IMR-90 (cell line): ENCODE measurements at regions not wholly inside any gene's neighbourhood (a gene's known extent, or its start where the extent isn't known, plus 50 kb on each side); places are given as distances from the start of the nearest gene placed in this dataset.

ENCODE experiments used
- ATAC-seq: fragments of 200-7000 bp; cut with Tn5 transposase; 2 replicates; pipeline ENCODE4 v1.9.1; 2020; ENCODE audit warnings: low read depth, mild to moderate bottlenecking, moderate library complexity
- BruUV-seq: library from RNA; stranded (reverse); fragments of 400-500 nt; replicated peaks from 2 replicates; lab custom pipeline; 2021; lab: Mats Ljungman, UMichigan
- CTCF ChIA-PET: fragments of 300-600 bp; formaldehyde crosslinking; extraction: SDS; loops from one replicate; lab custom pipeline; 2021; ENCODE audit warnings: antibody characterized with exemption; lab: Yijun Ruan, JAX
- POLR2A ChIA-PET: fragments of 300-600 bp; sonication (Branson Sonifier 250); formaldehyde crosslinking; loops from one replicate; lab custom pipeline; 2022; ENCODE audit warnings: antibody characterized with exemption; ENCODE audit not compliant: unreplicated experiment; lab: Charles Lee
- DNase-seq: peaks from one replicate; pipeline ENCODE4 v3.0.0; 2013
- H2AFZ ChIP-seq: replicated peaks from 2 replicates; pipeline ENCODE3; 2013; ENCODE audit warnings: low read length, mild to moderate bottlenecking; ENCODE audit not compliant: poor library complexity
- H2AK5ac ChIP-seq: 2 replicates; pipeline ENCODE4 v1.6.1; 2013; ENCODE audit warnings: low read depth, low read length, inconsistent platforms
- H2AK9ac ChIP-seq: replicated peaks from 2 replicates; pipeline ENCODE3; 2013; ENCODE audit warnings: mild to moderate bottlenecking, low read depth, low read length, moderate library complexity; ENCODE audit not compliant: poor library complexity
- H2BK120ac ChIP-seq: 2 replicates; pipeline ENCODE4 v1.6.1; 2013; ENCODE audit warnings: low read depth, low read length, inconsistent platforms
- H2BK15ac ChIP-seq: 3 replicates; pipeline ENCODE4 v1.6.1; 2013; ENCODE audit warnings: low read depth, low read length, inconsistent platforms
- H2BK20ac ChIP-seq: 2 replicates; pipeline ENCODE4 v1.6.1; 2013; ENCODE audit warnings: low read depth, mild to moderate bottlenecking, inconsistent platforms, low read length, moderate library complexity
- H2BK5ac ChIP-seq: 2 replicates; pipeline ENCODE4 v1.6.1; 2013; ENCODE audit warnings: mild to moderate bottlenecking, low read depth, low read length, inconsistent platforms; ENCODE audit not compliant: poor library complexity, severe bottlenecking
- H3K14ac ChIP-seq: replicated peaks from 2 replicates; pipeline ENCODE4 v1.6.1; 2013; ENCODE audit warnings: low read depth, low read length, inconsistent platforms
- H3K18ac ChIP-seq: 2 replicates; pipeline ENCODE4 v1.6.1; 2013; ENCODE audit warnings: low read depth, low read length, control low read depth
- H3K23ac ChIP-seq: 2 replicates; pipeline ENCODE4 v1.6.1; 2013; ENCODE audit warnings: low read depth, low read length, inconsistent platforms
- H3K27ac ChIP-seq: 2 replicates; pipeline ENCODE4 v1.5.1; 2013; ENCODE audit warnings: mild to moderate bottlenecking, control low read depth, low read length; ENCODE audit not compliant: insufficient read depth
- H3K27me3 ChIP-seq: 2 replicates; pipeline ENCODE4 v1.6.1; 2013; ENCODE audit warnings: low read length; ENCODE audit not compliant: control insufficient read depth, insufficient read depth
- H3K36me3 ChIP-seq: 2 replicates; pipeline ENCODE4 v1.6.1; 2013; ENCODE audit warnings: low read length, mixed read lengths; ENCODE audit not compliant: control insufficient read depth, insufficient read depth
- H3K4ac ChIP-seq: 2 replicates; pipeline ENCODE4 v1.6.1; 2013; ENCODE audit warnings: low read depth, low read length, inconsistent platforms
- H3K4me1 ChIP-seq: 2 replicates; pipeline ENCODE4 v1.6.1; 2013; ENCODE audit warnings: low read length, mixed read lengths; ENCODE audit not compliant: control insufficient read depth, insufficient read depth
- H3K4me2 ChIP-seq: 2 replicates; pipeline ENCODE4 v1.6.1; 2013; ENCODE audit warnings: low read depth, mild to moderate bottlenecking, control low read depth, low read length, moderate library complexity
- H3K4me3 ChIP-seq: 2 replicates; pipeline ENCODE4 v1.5.1; 2013; ENCODE audit warnings: low read depth, mild to moderate bottlenecking, control low read depth, low read length, moderate library complexity; ENCODE audit not compliant: insufficient read depth
- H3K56ac ChIP-seq: 2 replicates; pipeline ENCODE4 v1.6.1; 2013; ENCODE audit warnings: low read length, inconsistent platforms; ENCODE audit not compliant: insufficient read depth; ENCODE audit errors: extremely low read depth
- H3K79me1 ChIP-seq, 2 experiments: 2 replicates each; pipeline ENCODE4 v1.6.1; 2013; ENCODE audit warnings: low read length in 2 of 2, inconsistent platforms in 1 of 2, low read depth in 1 of 2
- H3K9ac ChIP-seq: 2 replicates; pipeline ENCODE4 v1.6.1; 2013; ENCODE audit warnings: low read depth, low read length, control low read depth
- H3K9me1 ChIP-seq: 2 replicates; pipeline ENCODE4 v1.6.1; 2013; ENCODE audit warnings: low read length, inconsistent platforms; ENCODE audit not compliant: insufficient read depth
- H3K9me3 ChIP-seq: 2 replicates; pipeline ENCODE4 v1.6.1; 2013; ENCODE audit warnings: low read length; ENCODE audit not compliant: control insufficient read depth, insufficient read depth
- H4K20me1 ChIP-seq: 2 replicates; pipeline ENCODE4 v1.6.1; 2013; ENCODE audit warnings: low read length, inconsistent platforms; ENCODE audit not compliant: insufficient read depth
- H4K5ac ChIP-seq: 2 replicates; pipeline ENCODE4 v1.6.1; 2013; ENCODE audit warnings: mild to moderate bottlenecking, low read depth, low read length, control low read depth
- H4K8ac ChIP-seq, 2 experiments: 2 replicates each; pipeline ENCODE4 v1.6.1; 2013; ENCODE audit warnings: low read depth in 2 of 2, low read length in 2 of 2, control low read depth in 1 of 2, inconsistent platforms in 1 of 2
- H4K91ac ChIP-seq: 2 replicates; pipeline ENCODE4 v1.6.1; 2013; ENCODE audit warnings: low read depth, low read length, inconsistent platforms; ENCODE audit not compliant: insufficient read depth
- BHLHE40 ChIP-seq: fragments of 150-350 bp; IDR thresholded peaks from 2 replicates; pipeline ENCODE4 v1.6.1; 2016; ENCODE audit warnings: mild to moderate bottlenecking, low read depth, low read length
- CEBPB ChIP-seq: IDR thresholded peaks from 2 replicates; pipeline ENCODE4 v1.6.1; 2012; ENCODE audit warnings: low read depth, low read length, improper control_type of control experiment
- MAFK ChIP-seq: IDR thresholded peaks from 2 replicates; pipeline ENCODE4 v1.6.1; 2012; ENCODE audit warnings: low read depth, low read length, improper control_type of control experiment
- POLR2A ChIP-seq: IDR thresholded peaks from 2 replicates; pipeline ENCODE4 v1.6.1; 2012; ENCODE audit warnings: mild to moderate bottlenecking, low read depth, low read length
- WGBS, 2 experiments: methylation state at CpG; one replicate each; pipeline versions ENCODE4 v1.1.5 to v1.1.7; 2013; ENCODE audit warnings: missing lambda C conversion rate in 2 of 2; ENCODE audit not compliant: insufficient read length in 1 of 2; ENCODE audit errors: extremely low coverage in 2 of 2; 5-methylcytosine and 5-hydroxymethylcytosine counted together
- dilution Hi-C: fragments of 300-500 bp; cut with HindIII; formaldehyde crosslinking; loops from one replicate; pipeline ENCODE4 v1.14.3; 2018; ENCODE audit warnings: low sequenced_read_pairs; ENCODE audit not compliant: unreplicated experiment
- in situ Hi-C: fragments of 300-500 bp; cut with MboI; formaldehyde crosslinking; loops from 3 replicates; pipeline ENCODE4 v1.14.3; 2019; ENCODE audit warnings: low sequenced_read_pairs, inconsistent platforms, mixed read lengths
- intact Hi-C: fragments of 100-400 bp; cut with micrococcal nuclease; formaldehyde crosslinking; loops from 2 replicates; pipeline ENCODE4 v1.10.0; 2022
- TF ChIP-seq, protein P1 (sequence below): conservative IDR thresholded peaks from 2 replicates; pipeline ENCODE4 v1.5.1; 2012; ENCODE audit warnings: mild to moderate bottlenecking, low read depth, low read length, improper control_type of control experiment

DNA sequence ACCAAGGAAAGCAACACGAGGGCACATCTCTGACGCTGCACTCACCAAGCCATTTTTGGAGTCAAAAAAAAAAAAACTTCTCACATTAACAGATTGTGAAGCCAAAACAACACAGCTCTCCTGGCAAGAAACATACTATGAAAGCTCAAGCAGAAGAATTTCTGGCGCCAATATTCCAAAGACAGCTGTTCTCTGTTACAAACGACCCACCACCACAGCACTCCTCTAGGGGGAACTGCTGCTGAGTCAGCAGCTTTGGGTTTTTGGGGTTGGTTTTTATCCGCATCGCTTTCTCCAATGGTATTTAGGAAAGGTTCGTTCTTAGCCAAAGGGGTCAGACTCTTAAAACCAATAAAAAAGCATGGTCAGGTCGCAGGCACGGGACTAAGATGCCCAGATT, 379.4 kb downstream of the RPS29 start:
- ChIA-PET POLR2A (no interaction called here), CTCF (no interaction called here)
- Histone ChIP-seq H3K36me3 (no peaks in the 10 kb centered on the region), H3K27ac (no peak overlapping the region), H2BK15ac (no peak overlapping the region), H4K91ac (no peak overlapping the region), H3K4me2 (no peak overlapping the region), H3K4me1 (no peaks in the 10 kb centered on the region), H2AK5ac (no peak overlapping the region), H2BK5ac (no peak overlapping the region), H2AK9ac (no peak overlapping the region), H3K18ac (no peak overlapping the region), H4K5ac (no peak overlapping the region), H2BK20ac (no peak overlapping the region), H3K9me1 (no peaks in the 10 kb centered on the region), H4K8ac (no peak overlapping the region), H3K23ac (no peak overlapping the region), H2BK120ac (no peak overlapping the region), H3K4ac (no peak overlapping the region), H3K14ac (no peak overlapping the region), H3K4me3 (no peak overlapping the region), H3K27me3 (no peaks in the 10 kb centered on the region), H3K56ac (no peak overlapping the region), H3K9me3 (no peaks in the 10 kb centered on the region), H3K9ac (no peak overlapping the region), H2AFZ (no peak overlapping the region), H3K79me1 (no peaks in the 10 kb centered on the region), H4K20me1 (no peaks in the 10 kb centered on the region)
- DNase-seq: no peak
- in situ Hi-C loops: no loop called here
- TF ChIP-seq CEBPB: no peak
- peak; percentile 91 for TF ChIP-seq MAFK
- TF ChIP-seq, protein P1, sequence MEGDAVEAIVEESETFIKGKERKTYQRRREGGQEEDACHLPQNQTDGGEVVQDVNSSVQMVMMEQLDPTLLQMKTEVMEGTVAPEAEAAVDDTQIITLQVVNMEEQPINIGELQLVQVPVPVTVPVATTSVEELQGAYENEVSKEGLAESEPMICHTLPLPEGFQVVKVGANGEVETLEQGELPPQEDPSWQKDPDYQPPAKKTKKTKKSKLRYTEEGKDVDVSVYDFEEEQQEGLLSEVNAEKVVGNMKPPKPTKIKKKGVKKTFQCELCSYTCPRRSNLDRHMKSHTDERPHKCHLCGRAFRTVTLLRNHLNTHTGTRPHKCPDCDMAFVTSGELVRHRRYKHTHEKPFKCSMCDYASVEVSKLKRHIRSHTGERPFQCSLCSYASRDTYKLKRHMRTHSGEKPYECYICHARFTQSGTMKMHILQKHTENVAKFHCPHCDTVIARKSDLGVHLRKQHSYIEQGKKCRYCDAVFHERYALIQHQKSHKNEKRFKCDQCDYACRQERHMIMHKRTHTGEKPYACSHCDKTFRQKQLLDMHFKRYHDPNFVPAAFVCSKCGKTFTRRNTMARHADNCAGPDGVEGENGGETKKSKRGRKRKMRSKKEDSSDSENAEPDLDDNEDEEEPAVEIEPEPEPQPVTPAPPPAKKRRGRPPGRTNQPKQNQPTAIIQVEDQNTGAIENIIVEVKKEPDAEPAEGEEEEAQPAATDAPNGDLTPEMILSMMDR: no peak
- TF ChIP-seq POLR2A: no peak
- TF ChIP-seq BHLHE40: no peak
- ATAC-seq: no peak
- intact Hi-C loops: no loop called here
- dilution Hi-C loops: no loop called here
- no TSS peak for BruUV-seq
- WGBS, 2 experiments: 0% methylated on average over 2 of the region's 9 CpGs; no CpG with 5 or more reads in 1 of the 2 experiments
